NCI-H524 treated with DMSO at 0.1 percent for 48 hours (cell line): ENCODE measurements at regions not wholly inside any gene's neighbourhood (a gene's known extent, or its start where the extent isn't known, plus 50 kb on each side); places are given as distances from the start of the nearest gene placed in this dataset.

Source experiments
- DNase-seq: peaks from one replicate; lab custom pipeline; 2025; lab: John Stamatoyannopoulos, UW

- DNase-seq = no peak
These were observed 57.3 kb upstream of the WWC1 start for GRCh38 chr5:168234133-168234532.

GRCh38 chr5:168238463-168238862 lies 53.0 kb upstream of the WWC1 start:
- no peak for DNase-seq

GRCh38 chr5:168239325-168239724 lies 52.1 kb upstream of the WWC1 start:
- no peak for DNase-seq
